ENCODE measurements at regions not wholly inside any gene's neighbourhood (a gene's known extent, or its start where the extent isn't known, plus 50 kb on each side); places are given as distances from the start of the nearest gene placed in this dataset.

GRCh38 chr1:60904099-60904851 lies 178.1 kb upstream of the NFIA start:
- H3K27ac ChIP-seq (replicated peaks), result no peak overlapping the region
- no peak for DNase-seq (ENCODE audit: low read depth in 1 of 2, low spot score in 1 of 2)
- H3K27me3 ChIP-seq (ENCODE audit: insufficient read depth, poor library complexity, severe bottlenecking), result no peaks in the 10 kb centered on the region
- no peak for TF ChIP-seq SPI1 (IDR thresholded peaks at IDR 0.05; ENCODE audit: borderline replicate concordance, low read depth)
- TF ChIP-seq GABPA (IDR thresholded peaks at IDR 0.05; ENCODE audit: low read depth), result no peak
- TF ChIP-seq CTCF (IDR thresholded peaks at IDR 0.05; ENCODE audit: insufficient read depth, low read length), result no peak
- no peak for TF ChIP-seq POLR2AphosphoS5 (IDR thresholded peaks at IDR 0.05; ENCODE audit: low read depth)
- no peak for TF ChIP-seq REST (IDR thresholded peaks at IDR 0.05; ENCODE audit: insufficient replicate concordance, low read depth)
- H3K4me3 ChIP-seq (replicated peaks; ENCODE audit: insufficient read depth, low read length), result no peak overlapping the region

- Histone ChIP-seq H3K27me3 (ENCODE audit: insufficient read depth, poor library complexity, severe bottlenecking) (no peaks in the 10 kb centered on the region), H3K4me3 (replicated peaks; ENCODE audit: insufficient read depth, low read length) (no peak overlapping the region), H3K27ac (replicated peaks) (no peak overlapping the region)
- TF ChIP-seq SPI1 (IDR thresholded peaks at IDR 0.05; ENCODE audit: borderline replicate concordance, low read depth) (no peak), POLR2AphosphoS5 (IDR thresholded peaks at IDR 0.05; ENCODE audit: low read depth) (no peak)
- no peak for DNase-seq (ENCODE audit: low read depth in 1 of 2, low spot score in 1 of 2)
Observed at GRCh38 chr1:60903591-60903990, 178.8 kb upstream of the NFIA start.

- TF ChIP-seq SPI1 (IDR thresholded peaks at IDR 0.05; ENCODE audit: borderline replicate concordance, low read depth) (no peak), REST (IDR thresholded peaks at IDR 0.05; ENCODE audit: insufficient replicate concordance, low read depth) (no peak), POLR2AphosphoS5 (IDR thresholded peaks at IDR 0.05; ENCODE audit: low read depth) (no peak), GABPA (IDR thresholded peaks at IDR 0.05; ENCODE audit: low read depth) (no peak), CTCF (IDR thresholded peaks at IDR 0.05; ENCODE audit: insufficient read depth, low read length) (no peak)
- H3K27ac ChIP-seq (replicated peaks), result no peak overlapping the region
- DNase-seq (ENCODE audit: low read depth in 1 of 2, low spot score in 1 of 2), result no peak
- no peak overlapping the region for H3K4me3 ChIP-seq (replicated peaks; ENCODE audit: insufficient read depth, low read length)
- no peaks in the 10 kb centered on the region for H3K27me3 ChIP-seq (ENCODE audit: insufficient read depth, poor library complexity, severe bottlenecking)
Observed at GRCh38 chr1:60899464-60899863, 182.9 kb upstream of the NFIA start.

- Histone ChIP-seq H3K27ac (replicated peaks) (no peak overlapping the region), H3K4me3 (replicated peaks; ENCODE audit: insufficient read depth, low read length) (no peak overlapping the region), H3K27me3 (ENCODE audit: insufficient read depth, poor library complexity, severe bottlenecking) (no peaks in the 10 kb centered on the region)
- TF ChIP-seq SPI1 (IDR thresholded peaks at IDR 0.05; ENCODE audit: borderline replicate concordance, low read depth), result no peak
- no peak for TF ChIP-seq REST (IDR thresholded peaks at IDR 0.05; ENCODE audit: insufficient replicate concordance, low read depth)
- TF ChIP-seq POLR2AphosphoS5 (IDR thresholded peaks at IDR 0.05; ENCODE audit: low read depth), result no peak
- no peak for TF ChIP-seq CTCF (IDR thresholded peaks at IDR 0.05; ENCODE audit: insufficient read depth, low read length)
- no peak for TF ChIP-seq GABPA (IDR thresholded peaks at IDR 0.05; ENCODE audit: low read depth)
- no peak for DNase-seq (ENCODE audit: low read depth in 1 of 2, low spot score in 1 of 2)
Observed at GRCh38 chr1:60898987-60899386, 183.4 kb upstream of the NFIA start.

All from HL-60 (cell line).